TTC549 (cell line): ENCODE measurements at regions not wholly inside any gene's neighbourhood (a gene's known extent, or its start where the extent isn't known, plus 50 kb on each side); places are given as distances from the start of the nearest gene placed in this dataset.
"Not testable (repeated sequence)": the region's sequence is repeated elsewhere in the genome, so short reads cannot be mapped to it uniquely, and the experiment has no call there.

Experiments
- FAIRE-seq: peaks from 2 replicates; lab custom pipeline; 2012; peaks lifted over from hg19 to GRCh38; lab: Jason Lieb, UNC

DNA sequence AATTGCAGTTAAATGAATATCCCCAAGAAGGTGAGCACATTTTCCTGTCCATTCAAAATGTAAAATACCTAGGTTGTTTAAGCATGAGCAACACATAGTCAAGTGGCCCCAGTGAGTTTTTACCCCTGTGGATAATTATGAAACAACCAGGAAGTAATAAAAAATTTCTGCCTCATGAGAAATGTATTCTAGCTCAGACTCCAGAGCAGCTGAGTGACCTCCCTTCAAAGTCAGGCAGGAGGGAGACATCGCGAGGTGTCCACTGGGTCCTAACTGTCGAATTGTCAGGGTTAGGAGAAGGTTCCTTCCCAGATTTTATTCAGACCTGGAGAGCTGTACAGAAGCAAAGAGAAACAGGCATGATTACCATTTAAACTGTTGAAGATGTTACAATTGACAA lies 416.6 kb upstream of the SMIM21 start:
- FAIRE-seq = no peak

GRCh38 chr18:75840131-75840530 lies 412.6 kb upstream of the SMIM21 start:
- FAIRE-seq = no peak

- not testable (repeated sequence) for FAIRE-seq
Observed at GRCh38 chr18:75839686-75840085, 412.2 kb upstream of the SMIM21 start.

GRCh38 chr18:75839041-75839440 lies 411.5 kb upstream of the SMIM21 start:
- FAIRE-seq = no peak

- no peak for FAIRE-seq
Observed at GRCh38 chr18:75837316-75837715, 409.8 kb upstream of the SMIM21 start.

GRCh38 chr18:75836516-75836915 lies 409.0 kb upstream of the SMIM21 start:
- FAIRE-seq = no peak

- no peak for FAIRE-seq
Observed at GRCh38 chr18:75831960-75832359, 404.5 kb upstream of the SMIM21 start.

GRCh38 chr18:75830828-75831227 lies 403.3 kb upstream of the SMIM21 start:
- no peak for FAIRE-seq

GRCh38 chr18:75829091-75829490 lies 401.6 kb upstream of the SMIM21 start:
- FAIRE-seq = no peak

DNA sequence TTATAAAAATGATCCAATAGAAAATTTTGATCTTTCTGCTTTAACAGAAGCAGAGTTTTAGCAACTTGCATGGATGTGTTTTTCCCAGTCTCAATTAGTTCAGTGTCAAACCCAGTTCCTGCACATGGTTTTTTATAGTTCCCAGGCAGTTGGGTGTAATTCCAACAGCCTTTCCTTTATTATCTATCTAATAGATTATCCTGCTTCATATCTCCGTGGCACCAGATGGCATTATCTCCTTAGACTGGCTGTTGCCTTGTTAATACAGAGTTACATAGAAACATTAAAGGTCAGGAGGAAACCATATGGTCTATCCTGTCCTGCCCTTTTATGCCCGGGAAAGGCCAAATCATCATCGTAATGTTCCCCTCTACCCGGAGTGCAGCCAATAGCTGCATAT lies 400.9 kb upstream of the SMIM21 start:
- FAIRE-seq = no peak

DNA sequence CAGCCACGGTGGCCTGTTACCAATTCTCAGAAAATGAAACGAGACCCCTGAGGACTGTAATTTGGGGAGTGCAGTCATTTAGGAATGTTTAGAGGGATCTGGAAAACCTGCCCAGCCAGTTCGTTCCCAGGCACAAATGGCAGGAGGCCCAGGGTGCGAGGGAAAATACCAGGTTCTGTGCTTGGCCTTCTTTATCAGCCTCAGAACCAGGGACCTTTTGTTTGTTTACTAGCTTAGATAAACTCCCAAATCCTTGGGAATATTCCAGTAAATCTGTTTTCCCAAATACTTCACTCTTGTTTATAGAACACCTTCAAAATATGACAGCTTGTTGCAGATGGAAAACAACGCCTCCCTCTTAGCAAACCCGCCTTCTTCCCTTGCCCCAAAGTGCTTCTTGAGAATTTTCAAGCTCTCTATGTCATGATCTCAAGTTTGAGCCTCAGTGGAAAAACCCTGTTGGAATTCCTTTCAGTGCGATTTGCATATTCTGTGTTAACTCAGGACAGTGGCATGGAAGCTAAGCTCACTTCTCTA lies 400.3 kb upstream of the SMIM21 start:
- no peak for FAIRE-seq

GRCh38 chr18:75824661-75825060 lies 397.2 kb upstream of the SMIM21 start:
- FAIRE-seq = no peak

DNA sequence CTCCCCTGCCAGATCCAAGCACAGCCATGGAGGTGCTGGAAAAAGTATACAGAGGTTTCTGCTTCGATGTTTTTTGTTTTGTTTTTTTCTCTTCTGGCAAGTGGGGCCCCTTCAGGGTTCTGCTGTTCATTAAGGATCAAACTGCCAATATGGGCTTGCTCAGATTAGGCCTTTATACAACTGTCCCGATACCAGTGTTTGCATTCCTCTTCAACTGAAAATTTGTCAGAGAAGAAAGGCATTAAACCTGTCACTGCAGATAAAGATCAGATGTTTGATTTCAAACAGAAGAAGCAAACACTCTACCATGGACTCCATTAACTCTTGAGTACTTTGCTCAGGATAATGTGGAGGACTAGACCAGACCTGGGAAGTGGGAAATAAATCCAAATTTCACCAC lies 396.0 kb upstream of the SMIM21 start:
- FAIRE-seq = no peak

DNA sequence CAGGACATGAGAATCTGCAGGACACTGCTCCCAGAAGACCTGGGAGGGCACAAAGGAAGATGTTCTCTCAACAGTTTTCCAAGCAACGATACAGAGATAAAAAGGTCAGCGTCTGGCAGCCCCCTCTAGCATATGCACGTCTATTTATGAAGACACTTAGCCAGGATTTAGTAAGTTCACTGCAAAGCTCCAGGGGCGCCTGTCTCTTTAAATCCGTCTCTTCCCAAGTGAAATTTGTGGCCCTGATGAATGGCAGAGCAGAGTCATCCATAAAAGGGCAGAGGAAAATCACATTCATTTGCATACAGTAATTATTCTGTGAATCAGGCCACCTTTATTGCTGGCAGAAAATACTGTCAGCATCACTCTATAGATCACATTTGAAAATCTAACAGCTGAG lies 390.9 kb upstream of the SMIM21 start:
- FAIRE-seq = no peak

GRCh38 chr18:75815767-75816166 lies 388.3 kb upstream of the SMIM21 start:
- FAIRE-seq = no peak

- FAIRE-seq = no peak
Observed at GRCh38 chr18:75812761-75813160, 385.3 kb upstream of the SMIM21 start.

GRCh38 chr18:75810961-75811551 lies 383.6 kb upstream of the SMIM21 start:
- no peak for FAIRE-seq

DNA sequence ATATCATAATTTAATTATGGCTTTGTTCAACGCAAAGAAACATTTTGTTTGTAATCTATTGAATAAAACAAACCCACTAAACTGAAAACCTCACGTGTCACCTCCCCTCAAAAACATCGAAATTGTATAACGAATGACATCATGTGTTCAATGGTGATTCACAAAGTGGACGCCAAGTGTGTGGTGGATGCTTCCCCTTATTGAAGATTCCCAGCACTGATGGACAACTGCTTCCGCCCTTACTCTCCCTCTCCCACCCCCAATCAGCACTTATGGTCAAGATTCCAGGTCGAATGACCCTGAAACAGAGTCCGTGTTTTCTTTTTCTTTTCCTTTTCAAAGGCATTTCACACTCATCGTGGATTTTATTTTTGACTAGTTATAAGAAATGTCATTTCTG lies 383.0 kb upstream of the SMIM21 start:
- FAIRE-seq = no peak

DNA sequence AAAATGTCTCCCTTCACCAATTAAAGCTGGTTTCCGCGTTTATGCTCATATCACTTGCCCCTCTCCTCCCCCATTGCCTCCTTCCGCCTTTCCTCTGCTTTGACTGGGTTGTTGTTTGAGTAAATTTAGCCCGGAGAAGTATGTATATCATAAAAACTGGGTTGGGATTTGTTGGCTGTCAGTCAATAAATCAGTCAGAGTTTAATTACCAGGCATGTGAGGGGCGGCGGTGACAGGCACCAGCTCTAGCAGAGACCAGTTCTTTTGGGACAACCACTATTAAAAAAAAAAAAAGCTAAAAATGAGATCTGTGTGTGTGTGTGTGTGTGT lies 382.4 kb upstream of the SMIM21 start:
- FAIRE-seq = no peak

DNA sequence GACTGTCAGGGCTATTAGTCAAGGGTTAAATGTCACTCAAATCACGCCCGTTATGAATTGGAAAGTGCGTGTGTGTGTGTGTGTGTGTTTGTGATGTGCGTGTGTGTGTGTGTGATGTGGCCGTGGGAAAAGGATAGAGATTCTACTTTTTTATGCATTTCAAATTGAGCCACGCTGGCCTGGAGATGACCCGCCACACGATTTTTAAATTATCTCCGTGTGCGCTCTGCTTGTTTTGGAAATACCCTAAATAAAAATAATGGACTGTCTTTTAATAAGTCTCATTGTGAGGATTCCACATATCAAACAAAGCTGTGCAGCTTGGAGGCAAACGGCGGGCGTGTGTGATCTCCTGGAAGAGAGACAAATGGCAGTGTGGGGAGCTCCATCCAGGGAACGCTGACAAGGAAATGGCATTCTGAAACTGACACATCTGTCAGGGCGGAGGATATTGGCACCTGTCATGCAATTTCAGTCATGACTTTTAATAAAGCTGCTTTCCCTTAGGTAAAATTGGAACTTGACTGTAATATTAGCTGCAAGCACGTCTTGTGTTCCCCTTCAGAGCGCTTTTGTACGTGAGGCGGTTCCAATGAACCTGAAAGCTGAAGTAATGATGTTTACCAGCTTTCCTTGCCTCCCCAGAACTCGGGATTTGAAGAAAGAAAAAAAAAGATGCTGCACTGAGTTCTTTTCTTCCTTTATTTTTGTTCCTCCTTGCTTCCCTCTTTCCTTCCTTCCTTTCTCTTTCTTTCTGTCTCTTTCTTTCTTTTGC lies 381.8 kb upstream of the SMIM21 start:
- FAIRE-seq = no peak

DNA sequence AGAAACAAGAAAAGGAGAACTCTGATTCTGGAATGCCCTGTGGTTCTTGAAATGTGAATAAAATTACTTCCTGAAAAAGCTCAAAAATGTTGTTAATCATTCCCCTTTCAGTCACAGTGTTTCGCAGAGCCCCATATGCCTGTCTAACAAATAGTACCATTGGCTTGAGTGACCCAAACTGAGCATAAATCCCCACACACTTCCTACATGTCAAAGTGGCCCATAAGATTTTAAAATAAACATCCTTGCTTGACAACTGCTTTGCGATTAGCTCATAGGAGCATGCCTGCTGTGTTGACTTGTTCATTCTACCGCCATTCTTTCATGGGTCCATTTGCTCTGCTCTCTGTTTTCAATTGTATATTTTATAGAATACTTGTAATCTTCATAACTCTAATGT lies 377.8 kb upstream of the SMIM21 start:
- FAIRE-seq = no peak

DNA sequence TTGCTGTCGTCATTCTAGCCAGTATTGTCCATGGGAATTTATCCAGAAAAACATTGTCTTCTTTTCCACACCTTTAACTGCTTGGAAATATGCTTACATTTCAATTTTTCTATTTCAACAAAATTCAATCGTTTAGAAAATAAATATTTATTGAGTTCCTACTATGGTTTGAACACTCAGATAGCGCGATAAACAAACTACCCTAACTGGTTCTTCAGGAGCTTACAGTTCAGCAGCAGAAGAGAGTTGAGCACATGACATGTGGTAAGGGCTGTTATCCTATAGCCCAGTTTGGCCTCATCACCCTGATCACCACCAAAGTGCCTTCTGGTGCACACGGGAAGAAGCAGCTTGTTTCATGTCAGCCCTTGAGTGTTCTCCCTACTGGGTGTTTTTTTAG lies 375.2 kb upstream of the SMIM21 start:
- no peak for FAIRE-seq

- FAIRE-seq = no peak
Observed at GRCh38 chr18:75801178-75801577, 373.7 kb upstream of the SMIM21 start.

GRCh38 chr18:75800331-75800648 lies 372.8 kb upstream of the SMIM21 start:
- no peak for FAIRE-seq
